Fibroblast of mammary gland (primary cell): ENCODE measurements at regions not wholly inside any gene's neighbourhood (a gene's known extent, or its start where the extent isn't known, plus 50 kb on each side); places are given as distances from the start of the nearest gene placed in this dataset.

Experiments
- DNase-seq: peaks from one replicate; pipeline ENCODE4 v3.0.0-alpha.2; 2010; ENCODE audit warnings: low read depth
- H3K4me3 ChIP-seq: 2 replicates; pipeline ENCODE4 v1.5.1; 2011; ENCODE audit warnings: low read depth, mild to moderate bottlenecking, low read length, moderate library complexity; ENCODE audit not compliant: control insufficient read depth
- TF ChIP-seq, protein P1 (sequence below): conservative IDR thresholded peaks from 2 replicates; pipeline ENCODE4 v1.5.1; 2011; ENCODE audit warnings: low read depth, low read length, inconsistent platforms; ENCODE audit not compliant: control insufficient read depth, insufficient read depth

DNA sequence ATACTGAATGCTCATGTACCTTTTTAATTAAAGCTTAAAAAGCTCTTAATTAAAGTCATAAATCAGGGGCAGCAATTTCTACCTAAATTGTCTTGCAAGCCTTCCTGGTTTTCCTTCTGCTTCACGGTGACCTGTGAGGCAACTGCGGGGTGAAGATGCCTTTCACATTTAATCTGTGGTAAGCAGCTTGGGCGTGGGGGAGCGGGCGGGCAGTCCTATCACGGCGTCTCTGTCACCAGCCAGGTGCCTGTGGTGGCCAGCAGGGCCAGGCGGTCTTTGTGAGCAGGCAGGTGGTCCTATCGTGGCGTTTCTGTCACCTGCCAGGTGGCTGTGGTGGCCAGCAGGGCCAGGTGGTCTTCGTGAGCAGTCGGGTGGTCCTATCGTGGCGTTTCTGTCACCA, 269.2 kb upstream of the PPP2R2D start:
- no peak overlapping the region for H3K4me3 ChIP-seq
- DNase-seq, result no peak
- TF ChIP-seq, protein P1, sequence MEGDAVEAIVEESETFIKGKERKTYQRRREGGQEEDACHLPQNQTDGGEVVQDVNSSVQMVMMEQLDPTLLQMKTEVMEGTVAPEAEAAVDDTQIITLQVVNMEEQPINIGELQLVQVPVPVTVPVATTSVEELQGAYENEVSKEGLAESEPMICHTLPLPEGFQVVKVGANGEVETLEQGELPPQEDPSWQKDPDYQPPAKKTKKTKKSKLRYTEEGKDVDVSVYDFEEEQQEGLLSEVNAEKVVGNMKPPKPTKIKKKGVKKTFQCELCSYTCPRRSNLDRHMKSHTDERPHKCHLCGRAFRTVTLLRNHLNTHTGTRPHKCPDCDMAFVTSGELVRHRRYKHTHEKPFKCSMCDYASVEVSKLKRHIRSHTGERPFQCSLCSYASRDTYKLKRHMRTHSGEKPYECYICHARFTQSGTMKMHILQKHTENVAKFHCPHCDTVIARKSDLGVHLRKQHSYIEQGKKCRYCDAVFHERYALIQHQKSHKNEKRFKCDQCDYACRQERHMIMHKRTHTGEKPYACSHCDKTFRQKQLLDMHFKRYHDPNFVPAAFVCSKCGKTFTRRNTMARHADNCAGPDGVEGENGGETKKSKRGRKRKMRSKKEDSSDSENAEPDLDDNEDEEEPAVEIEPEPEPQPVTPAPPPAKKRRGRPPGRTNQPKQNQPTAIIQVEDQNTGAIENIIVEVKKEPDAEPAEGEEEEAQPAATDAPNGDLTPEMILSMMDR, result no peak

DNA sequence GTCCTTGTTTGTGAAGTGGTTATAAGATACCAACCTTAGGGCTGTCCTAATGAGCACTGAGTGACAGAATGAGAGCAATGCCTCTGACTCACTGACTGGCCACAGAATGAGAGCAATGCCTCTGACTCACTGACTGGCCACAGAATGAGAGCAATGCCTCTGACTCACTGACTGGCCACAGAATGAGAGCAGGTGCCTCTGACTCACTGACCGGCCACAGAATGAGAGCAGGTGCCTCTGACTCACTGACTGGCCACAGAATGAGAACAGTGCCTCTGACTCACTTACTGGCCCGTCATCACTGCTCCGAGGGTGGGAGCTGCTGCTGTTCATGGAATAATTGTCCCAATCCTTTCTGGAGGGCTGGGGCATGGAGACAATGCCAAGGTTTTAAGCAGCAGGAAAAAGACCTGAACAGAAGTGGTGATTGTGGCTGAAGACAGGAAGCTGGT, 265.2 kb upstream of the PPP2R2D start:
- no peak overlapping the region for H3K4me3 ChIP-seq
- peak; percentile 8 for DNase-seq
- TF ChIP-seq, protein P1, result no peak

- TF ChIP-seq, protein P1, result no peak
Measured at GRCh38 chr10:131636116-131636515, 264.7 kb upstream of the PPP2R2D start.

GRCh38 chr10:131636841-131637724, 263.7 kb upstream of the PPP2R2D start:
- TF ChIP-seq, protein P1, result no peak
- DNase-seq, result no peak
- no peak overlapping the region for H3K4me3 ChIP-seq

More at GRCh38 chr10:131636116-131636515, 264.7 kb upstream of the PPP2R2D start:
- DNase-seq, result no peak
- H3K4me3 ChIP-seq, result no peak overlapping the region

- TF ChIP-seq, protein P1, result no peak
- DNase-seq, result no peak
- no peak overlapping the region for H3K4me3 ChIP-seq
Measured at GRCh38 chr10:131638049-131638879, 262.5 kb upstream of the PPP2R2D start.

GRCh38 chr10:131638880-131639278, 261.9 kb upstream of the PPP2R2D start:
- no peak overlapping the region for H3K4me3 ChIP-seq
- TF ChIP-seq, protein P1, result no peak
- no peak for DNase-seq
